Caco-2 (cell line): ENCODE measurements at regions not wholly inside any gene's neighbourhood (a gene's known extent, or its start where the extent isn't known, plus 50 kb on each side); places are given as distances from the start of the nearest gene placed in this dataset.

Experiments used
- BruUV-seq: library from RNA; stranded (reverse); fragments of 400-500 nt; replicated peaks from 2 replicates; lab custom pipeline; 2021; lab: Mats Ljungman, UMichigan
- CTCF ChIA-PET: fragments of 300-600 bp; sonication (Branson Sonifier 250); formaldehyde crosslinking; loops from one replicate; lab custom pipeline; 2022; ENCODE audit warnings: antibody characterized with exemption; lab: Charles Lee
- POLR2A ChIA-PET: fragments of 300-600 bp; sonication (Branson Sonifier 250); formaldehyde crosslinking; loops from one replicate; lab custom pipeline; 2022; ENCODE audit warnings: antibody characterized with exemption; lab: Charles Lee
- DNase-seq, 2 experiments: peaks; one replicate each; pipeline versions ENCODE4 v3.0.0 to v3.0.0-alpha.2; 2020 to 2022
- H3K27me3 ChIP-seq: replicated peaks from 2 replicates; pipeline ENCODE4 v1.6.0; 2011; ENCODE audit warnings: low read length; ENCODE audit not compliant: control insufficient read depth, insufficient read depth
- H3K36me3 ChIP-seq: 2 replicates; pipeline ENCODE4 v1.5.1; 2011; ENCODE audit warnings: low read length; ENCODE audit not compliant: control insufficient read depth, insufficient read depth
- H3K4me1 ChIP-seq: fragments of 250-450 bp; sonication (Bioruptor Pico); 2 replicates; pipeline ENCODE4 v1.5.1; 2020; ENCODE audit warnings: mild to moderate bottlenecking
- H3K4me3 ChIP-seq: 2 replicates; pipeline ENCODE4 v1.5.1; 2011; ENCODE audit warnings: low read depth, mild to moderate bottlenecking, control low read depth, low read length
- H3K9me3 ChIP-seq: fragments of 250-450 bp; sonication (Bioruptor Pico); 2 replicates; pipeline ENCODE4 v1.5.1; 2020; ENCODE audit warnings: mild to moderate bottlenecking, moderate library complexity
- H3K27ac Mint-ChIP-seq: one replicate; pipeline ENCODE4 v1.8.0; 2022; ENCODE audit warnings: mixed read lengths; ENCODE audit not compliant: unreplicated experiment
- H3K27me3 Mint-ChIP-seq: one replicate; pipeline ENCODE4 v1.8.0; 2022; ENCODE audit warnings: mixed read lengths; ENCODE audit not compliant: insufficient read depth, unreplicated experiment
- H3K36me3 Mint-ChIP-seq: one replicate; pipeline ENCODE4 v1.8.0; 2022; ENCODE audit warnings: mild to moderate bottlenecking, mixed read lengths; ENCODE audit not compliant: insufficient read depth, unreplicated experiment
- H3K4me1 Mint-ChIP-seq: one replicate; pipeline ENCODE4 v1.8.0; 2022; ENCODE audit warnings: low read depth, mixed read lengths; ENCODE audit not compliant: unreplicated experiment
- H3K4me3 Mint-ChIP-seq: one replicate; pipeline ENCODE4 v1.8.0; 2022; ENCODE audit warnings: mild to moderate bottlenecking, moderate library complexity, mixed read lengths; ENCODE audit not compliant: unreplicated experiment
- H3K9me3 Mint-ChIP-seq: one replicate; pipeline ENCODE4 v1.8.0; 2022; ENCODE audit warnings: mixed read lengths; ENCODE audit not compliant: unreplicated experiment
- CTCF ChIP-seq, 2 experiments: fragments of 200-600 bp in 1 of 2; IDR thresholded peaks; 1 replicate in 1 of 2; 2 replicates in 1 of 2; pipeline versions ENCODE4 v1.5.1 to v1.8.0; 2011 to 2022; ENCODE audit warnings: antibody characterized with exemption in 1 of 2, control low read depth in 1 of 2, inconsistent platforms in 1 of 2, low read depth in 1 of 2, low read length in 1 of 2, mild to moderate bottlenecking in 1 of 2, moderate library complexity in 1 of 2; ENCODE audit not compliant: insufficient read depth in 1 of 2, severe bottlenecking in 1 of 2, unreplicated experiment in 1 of 2
- intact Hi-C: fragments of 100-400 bp; cut with micrococcal nuclease; formaldehyde crosslinking; loops from one replicate; pipeline ENCODE4 v1.10.0; 2022; ENCODE audit not compliant: unreplicated experiment

GRCh38 chr13:79825959-79826358, 345.0 kb downstream of the NDFIP2 start:
- Mint-ChIP-seq H3K36me3 (no peaks in the 10 kb centered on the region), H3K4me1 (no peaks in the 10 kb centered on the region), H3K4me3 (no peak overlapping the region), H3K9me3 (peaks cover 8% of the 10 kb centered on the region), H3K27ac (no peak overlapping the region), H3K27me3 (no peaks in the 10 kb centered on the region)
- Histone ChIP-seq H3K9me3 (no peaks in the 10 kb centered on the region), H3K4me1 (no peaks in the 10 kb centered on the region), H3K27me3 (no peaks in the 10 kb centered on the region), H3K36me3 (no peaks in the 10 kb centered on the region; the same call in 1 of the 2 replicates), H3K4me3 (no peak overlapping the region)
- DNase-seq = no peak
- ChIA-PET CTCF (no interaction called here), POLR2A (no interaction called here)
- no peak for TF ChIP-seq CTCF (IDR thresholded peaks at IDR 0.05; ENCODE audit: insufficient read depth in 1 of 2, low read depth in 1 of 2, low read length in 1 of 2, severe bottlenecking in 1 of 2, unreplicated experiment in 1 of 2)
- BruUV-seq = no TSS peak
- intact Hi-C loops = no loop called here

DNA sequence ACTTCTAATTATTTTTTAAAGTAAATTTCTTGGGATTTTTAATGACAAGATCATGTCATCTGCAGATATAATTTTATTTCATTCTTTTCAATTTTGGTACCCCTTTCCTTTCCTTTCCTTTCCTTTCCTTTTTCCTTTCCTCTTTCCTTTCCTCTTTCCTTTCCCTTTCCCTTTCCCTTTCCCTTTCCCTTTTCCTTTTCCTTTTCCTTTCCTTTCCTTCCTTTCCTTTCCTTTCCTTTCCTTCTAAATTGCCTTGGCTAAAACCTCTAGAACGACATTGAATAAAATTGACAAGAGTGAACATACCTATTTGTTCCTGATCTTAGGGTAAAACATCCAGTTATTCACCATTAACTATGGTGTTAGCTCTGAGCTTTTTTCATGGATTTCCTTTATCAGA, 334.1 kb downstream of the NDFIP2 start:
- intact Hi-C loops = no loop called here
- H3K36me3 Mint-ChIP-seq = peaks cover 5% of the 10 kb centered on the region
- no TSS peak for BruUV-seq
- H3K27me3 ChIP-seq = no peaks in the 10 kb centered on the region
- H3K4me3 Mint-ChIP-seq = no peak overlapping the region
- CTCF ChIA-PET = no interaction called here
- peaks cover 25% of the 10 kb centered on the region for H3K4me1 Mint-ChIP-seq
- H3K36me3 ChIP-seq = no peaks in the 10 kb centered on the region
- H3K9me3 Mint-ChIP-seq = peaks cover 32% of the 10 kb centered on the region
- no peaks in the 10 kb centered on the region for H3K27me3 Mint-ChIP-seq
- H3K9me3 ChIP-seq = no peaks in the 10 kb centered on the region
- no peak for DNase-seq
- TF ChIP-seq CTCF (IDR thresholded peaks at IDR 0.05; ENCODE audit: insufficient read depth in 1 of 2, low read depth in 1 of 2, low read length in 1 of 2, severe bottlenecking in 1 of 2, unreplicated experiment in 1 of 2) = no peak
- H3K27ac Mint-ChIP-seq = no peak overlapping the region
- POLR2A ChIA-PET = no interaction called here
- no peak overlapping the region for H3K4me3 ChIP-seq
- peaks cover 24% of the 10 kb centered on the region for H3K4me1 ChIP-seq

DNA sequence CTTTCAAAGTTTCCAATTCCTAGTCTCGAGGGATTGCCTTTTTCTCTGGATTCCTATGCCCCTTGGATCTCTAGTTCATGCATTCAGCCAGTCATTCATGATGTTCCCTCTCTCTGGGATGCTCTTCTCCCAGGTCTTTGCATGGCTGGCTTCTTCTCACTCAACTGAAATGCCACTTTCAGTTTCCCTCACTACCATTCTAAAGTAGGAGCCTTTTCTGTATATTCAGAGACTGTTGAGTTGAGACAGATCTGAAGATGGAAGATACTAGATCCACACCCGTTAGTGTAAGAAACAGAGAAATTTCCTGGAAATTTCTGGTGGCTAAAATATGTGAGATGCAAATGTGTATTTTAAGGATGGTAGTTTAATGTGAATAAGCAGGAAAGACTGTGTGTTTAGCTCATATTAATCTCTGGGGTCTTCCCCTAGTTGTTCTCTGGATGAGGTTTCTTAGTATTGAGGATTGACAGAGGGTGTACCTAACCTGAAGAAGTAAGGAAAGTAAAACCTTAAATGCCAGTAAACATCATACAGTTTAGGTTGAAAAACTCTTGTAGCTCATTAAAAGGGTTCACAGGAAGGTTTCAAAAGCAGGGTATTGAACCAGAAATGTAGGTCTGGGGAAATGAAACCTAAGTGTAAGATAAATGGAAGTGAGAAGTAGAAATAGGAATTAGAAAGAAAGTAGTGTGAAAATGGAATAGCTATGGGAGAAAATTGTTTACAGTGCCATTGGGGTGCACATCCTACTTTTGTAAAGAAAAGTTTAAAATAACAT, 331.3 kb downstream of the NDFIP2 start:
- H3K9me3 Mint-ChIP-seq = peaks cover 39% of the 10 kb centered on the region
- H3K27ac Mint-ChIP-seq = peak overlapping the region; percentile 88
- POLR2A ChIA-PET = no interaction called here
- CTCF ChIA-PET = no interaction called here
- H3K4me3 ChIP-seq = no peak overlapping the region
- no peaks in the 10 kb centered on the region for H3K9me3 ChIP-seq
- H3K4me1 ChIP-seq = peaks cover 29% of the 10 kb centered on the region
- no peak overlapping the region for H3K4me3 Mint-ChIP-seq
- no peaks in the 10 kb centered on the region for H3K27me3 ChIP-seq
- no TSS peak for BruUV-seq
- H3K4me1 Mint-ChIP-seq = peaks cover 31% of the 10 kb centered on the region
- no peaks in the 10 kb centered on the region for H3K36me3 ChIP-seq
- no peaks in the 10 kb centered on the region for H3K27me3 Mint-ChIP-seq
- intact Hi-C loops = loop anchor here (5.0 kb wide), 1 partner anchor 50 kb away; no protein-coding TSS in a partner anchor
- TF ChIP-seq CTCF (IDR thresholded peaks at IDR 0.05; ENCODE audit: insufficient read depth in 1 of 2, low read depth in 1 of 2, low read length in 1 of 2, severe bottlenecking in 1 of 2, unreplicated experiment in 1 of 2) = no peak
- H3K36me3 Mint-ChIP-seq = peaks cover 5% of the 10 kb centered on the region
- no peak for DNase-seq
